GM12878 (cell line): ENCODE measurements at regions not wholly inside any gene's neighbourhood (a gene's known extent, or its start where the extent isn't known, plus 50 kb on each side); places are given as distances from the start of the nearest gene placed in this dataset.

Experiments used
- ATAC-seq: fragments of 200-7000 bp; cut with Tn5 transposase; 3 replicates; pipeline ENCODE4 v1.9.1; 2020; ENCODE audit warnings: mild to moderate bottlenecking, moderate library complexity
- BruUV-seq: library from RNA; stranded (reverse); fragments of 400-500 nt; replicated peaks from 2 replicates; lab custom pipeline; 2021; lab: Mats Ljungman, UMichigan
- CTCF ChIA-PET: fragments of 300-600 bp; sonication (Branson Sonifier 250); formaldehyde crosslinking; extraction: SDS; loops from one replicate; lab custom pipeline; 2021; ENCODE audit warnings: inconsistent platforms; lab: Yijun Ruan, JAX
- POLR2A ChIA-PET: fragments of 350-600 bp; formaldehyde crosslinking; extraction: SDS; loops from one replicate; lab custom pipeline; 2021; ENCODE audit warnings: inconsistent platforms; lab: Charles Lee
- RAD21 ChIA-PET: fragments of 300-600 bp; sonication (Branson Sonifier 250); formaldehyde crosslinking; loops from one replicate; lab custom pipeline; 2023; ENCODE audit warnings: antibody characterized with exemption; ENCODE audit not compliant: unreplicated experiment; lab: Charles Lee
- SMC1A ChIA-PET: fragments of 300-600 bp; sonication (Branson Sonifier 250); formaldehyde crosslinking; loops from one replicate; lab custom pipeline; 2023; ENCODE audit not compliant: unreplicated experiment, uncharacterized antibody; lab: Charles Lee
- DNase-seq: peaks from one replicate; pipeline ENCODE4 v3.0.0-alpha.2; 2011; ENCODE audit warnings: low read depth, low spot score
- FAIRE-seq: peaks from 3 replicates; lab custom pipeline; 2011; peaks lifted over from hg19 to GRCh38; lab: Jason Lieb, UNC
- H2AFZ ChIP-seq: 2 replicates; pipeline ENCODE4 v1.6.0; 2011; ENCODE audit warnings: low read depth, low read length, control low read depth; ENCODE audit not compliant: control insufficient read depth
- H3K27ac ChIP-seq: 2 replicates; pipeline ENCODE4 v1.5.1; 2011; ENCODE audit warnings: control low read depth; ENCODE audit not compliant: control insufficient read depth, insufficient read depth
- H3K27me3 ChIP-seq, 2 experiments: replicated peaks in 1 of 2; 2 replicates each; pipeline versions ENCODE4 v1.6.0 to v1.6.1; 2011; ENCODE audit warnings: low read length in 1 of 2; ENCODE audit not compliant: control insufficient read depth in 2 of 2, insufficient read depth in 2 of 2
- H3K36me3 ChIP-seq, 2 experiments: 2 replicates each; pipeline ENCODE4 v1.5.1; 2011; ENCODE audit warnings: low read length in 1 of 2; ENCODE audit not compliant: control insufficient read depth in 2 of 2, insufficient read depth in 2 of 2
- H3K4me1 ChIP-seq: 2 replicates; pipeline ENCODE4 v1.6.1; 2011; ENCODE audit warnings: mild to moderate bottlenecking, low read length, moderate library complexity, mixed read lengths; ENCODE audit not compliant: control insufficient read depth, insufficient read depth
- H3K4me2 ChIP-seq: 2 replicates; pipeline ENCODE4 v1.6.0; 2011; ENCODE audit warnings: control low read depth; ENCODE audit not compliant: control insufficient read depth, insufficient read depth
- H3K4me3 ChIP-seq: fragments of 200-600 bp; sonication (generic); 2 replicates; pipeline ENCODE4 v1.5.1; 2016
- H3K79me2 ChIP-seq: 2 replicates; pipeline ENCODE4 v1.6.0; 2011; ENCODE audit warnings: low read length; ENCODE audit not compliant: control insufficient read depth, insufficient read depth
- H3K9ac ChIP-seq: 2 replicates; pipeline ENCODE4 v1.8.0; 2011; ENCODE audit warnings: low read length, control low read depth, mixed read lengths; ENCODE audit not compliant: control insufficient read depth, insufficient read depth
- H3K9me3 ChIP-seq: replicated peaks from 3 replicates; pipeline ENCODE4 v1.5.1; 2011; ENCODE audit warnings: mild to moderate bottlenecking, low read length; ENCODE audit not compliant: control insufficient read depth, insufficient read depth
- H4K20me1 ChIP-seq: 2 replicates; pipeline ENCODE4 v1.6.0; 2011; ENCODE audit not compliant: control insufficient read depth, insufficient read depth
- IKZF2 ChIP-seq, 2 experiments: fragments of 450-650 bp; IDR thresholded peaks; 2 replicates each; pipeline ENCODE4 v1.6.1; 2017; ENCODE audit warnings: mild to moderate bottlenecking in 2 of 2, moderate library complexity in 2 of 2
- MEF2B ChIP-seq: fragments of 450-650 bp; IDR thresholded peaks from 2 replicates; pipeline ENCODE4 v1.6.1; 2018; ENCODE audit warnings: mild to moderate bottlenecking, moderate library complexity; ENCODE audit not compliant: partially characterized antibody, poor library complexity, severe bottlenecking
- NR2C2 ChIP-seq: IDR thresholded peaks from 2 replicates; pipeline ENCODE4 v1.6.1; 2011; ENCODE audit warnings: borderline replicate concordance, low read depth; ENCODE audit not compliant: control insufficient read depth, insufficient read length
- POLR2AphosphoS2 ChIP-seq: IDR thresholded peaks from 2 replicates; pipeline ENCODE4 v1.6.1; 2011; ENCODE audit warnings: low read depth, mild to moderate bottlenecking, low read length, improper control_type of control experiment, moderate library complexity
- SREBF1 ChIP-seq: IDR thresholded peaks from 2 replicates; pipeline ENCODE4 v1.6.1; 2012; ENCODE audit warnings: mild to moderate bottlenecking, low read length
- YBX1 ChIP-seq: fragments of 450-650 bp; IDR thresholded peaks from 2 replicates; pipeline ENCODE4 v1.6.1; 2016; ENCODE audit warnings: antibody characterized with exemption
- WGBS: methylation state at CpG from one replicate; pipeline ENCODE4 v1.1.6; 2016; ENCODE audit warnings: low lambda C conversion rate; ENCODE audit not compliant: insufficient replicate concordance, insufficient coverage; ENCODE audit errors: missing lambda C conversion rate; 5-methylcytosine and 5-hydroxymethylcytosine counted together
- in situ Hi-C: fragments of 300-500 bp; cut with MboI; formaldehyde crosslinking; loops from 9 replicates; pipeline ENCODE4 v1.14.3; 2018; ENCODE audit warnings: mixed read lengths
- intact Hi-C: fragments of 100-400 bp; cut with micrococcal nuclease; formaldehyde crosslinking; loops from one replicate; pipeline ENCODE4 v1.14.2; 2022; ENCODE audit not compliant: unreplicated experiment
- TF ChIP-seq, protein P1 (sequence below): IDR thresholded peaks from 2 replicates; pipeline ENCODE4 v1.6.1; 2012; ENCODE audit warnings: improper control_type of control experiment, low read depth, low read length; ENCODE audit not compliant: insufficient replicate concordance
- TF ChIP-seq, protein P2 (sequence below): fragments of 450-650 bp; IDR thresholded peaks from 2 replicates; pipeline ENCODE4 v1.6.1; 2017; ENCODE audit warnings: antibody characterized with exemption, mild to moderate bottlenecking, moderate library complexity
- TF ChIP-seq, protein P3 (sequence below): fragments of 450-650 bp; IDR thresholded peaks from 2 replicates; pipeline ENCODE4 v1.6.1; 2016; ENCODE audit warnings: mild to moderate bottlenecking, moderate library complexity, borderline replicate concordance
- TF ChIP-seq, protein P4 (sequence below): IDR thresholded peaks from 2 replicates; pipeline ENCODE4 v1.6.1; 2011; ENCODE audit warnings: borderline replicate concordance, low read depth, mild to moderate bottlenecking, moderate library complexity, mixed read lengths, low read length; ENCODE audit not compliant: insufficient read depth; ENCODE audit errors: extremely low read length

DNA sequence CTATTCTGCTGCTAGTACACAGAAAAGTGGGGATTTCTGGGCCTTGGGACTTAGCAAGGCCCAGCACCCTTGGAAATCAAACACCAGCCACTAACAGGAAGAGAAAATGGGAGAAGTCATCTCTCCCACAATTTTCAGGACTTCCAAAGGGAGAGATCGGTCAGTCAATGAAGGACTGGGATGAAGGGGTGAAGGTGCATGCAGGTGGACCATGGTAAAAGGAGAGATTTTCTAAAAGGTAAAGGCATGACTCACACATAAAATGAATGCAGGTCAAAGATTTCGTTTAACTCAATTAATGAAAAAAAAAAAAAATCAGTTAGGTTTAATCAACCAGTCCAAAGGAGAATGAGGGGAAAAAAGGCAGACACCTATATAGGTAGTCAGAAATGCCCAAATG, 176.4 kb upstream of the PROK2 start:
- in situ Hi-C loops (no loop called here), intact Hi-C loops (no loop called here)
- no peak overlapping the region for H3K27ac ChIP-seq
- H3K4me2 ChIP-seq: no peak overlapping the region
- no peaks in the 10 kb centered on the region for H3K79me2 ChIP-seq
- FAIRE-seq: no peak
- no peak for DNase-seq
- no peaks in the 10 kb centered on the region for H3K27me3 ChIP-seq
- ATAC-seq: no peak
- H3K9ac ChIP-seq: no peak overlapping the region
- 75% methylated on average over 2 of the region's 2 CpGs for WGBS
- no peaks in the 10 kb centered on the region for H4K20me1 ChIP-seq
- H2AFZ ChIP-seq: no peak overlapping the region
- POLR2A ChIA-PET: no interaction called here
- no peak overlapping the region for H3K4me3 ChIP-seq
- H3K9me3 ChIP-seq: no peaks in the 10 kb centered on the region; the same call in 2 of the 3 replicates
- RAD21 ChIA-PET: no interaction called here
- BruUV-seq: no TSS peak
- CTCF ChIA-PET: no interaction called here
- SMC1A ChIA-PET: interaction anchor here (0.6 to 1.6 kb wide), 3 partner anchors 9 to 680 kb away, joined by 3 to 4 read pairs (median 4); no protein-coding TSS in a partner anchor
- H3K4me1 ChIP-seq: peaks cover 14% of the 10 kb centered on the region
- H3K36me3 ChIP-seq: no peaks in the 10 kb centered on the region
- no peak for TF ChIP-seq IKZF2 (IDR thresholded peaks at IDR 0.05)
- TF ChIP-seq, protein P1, sequence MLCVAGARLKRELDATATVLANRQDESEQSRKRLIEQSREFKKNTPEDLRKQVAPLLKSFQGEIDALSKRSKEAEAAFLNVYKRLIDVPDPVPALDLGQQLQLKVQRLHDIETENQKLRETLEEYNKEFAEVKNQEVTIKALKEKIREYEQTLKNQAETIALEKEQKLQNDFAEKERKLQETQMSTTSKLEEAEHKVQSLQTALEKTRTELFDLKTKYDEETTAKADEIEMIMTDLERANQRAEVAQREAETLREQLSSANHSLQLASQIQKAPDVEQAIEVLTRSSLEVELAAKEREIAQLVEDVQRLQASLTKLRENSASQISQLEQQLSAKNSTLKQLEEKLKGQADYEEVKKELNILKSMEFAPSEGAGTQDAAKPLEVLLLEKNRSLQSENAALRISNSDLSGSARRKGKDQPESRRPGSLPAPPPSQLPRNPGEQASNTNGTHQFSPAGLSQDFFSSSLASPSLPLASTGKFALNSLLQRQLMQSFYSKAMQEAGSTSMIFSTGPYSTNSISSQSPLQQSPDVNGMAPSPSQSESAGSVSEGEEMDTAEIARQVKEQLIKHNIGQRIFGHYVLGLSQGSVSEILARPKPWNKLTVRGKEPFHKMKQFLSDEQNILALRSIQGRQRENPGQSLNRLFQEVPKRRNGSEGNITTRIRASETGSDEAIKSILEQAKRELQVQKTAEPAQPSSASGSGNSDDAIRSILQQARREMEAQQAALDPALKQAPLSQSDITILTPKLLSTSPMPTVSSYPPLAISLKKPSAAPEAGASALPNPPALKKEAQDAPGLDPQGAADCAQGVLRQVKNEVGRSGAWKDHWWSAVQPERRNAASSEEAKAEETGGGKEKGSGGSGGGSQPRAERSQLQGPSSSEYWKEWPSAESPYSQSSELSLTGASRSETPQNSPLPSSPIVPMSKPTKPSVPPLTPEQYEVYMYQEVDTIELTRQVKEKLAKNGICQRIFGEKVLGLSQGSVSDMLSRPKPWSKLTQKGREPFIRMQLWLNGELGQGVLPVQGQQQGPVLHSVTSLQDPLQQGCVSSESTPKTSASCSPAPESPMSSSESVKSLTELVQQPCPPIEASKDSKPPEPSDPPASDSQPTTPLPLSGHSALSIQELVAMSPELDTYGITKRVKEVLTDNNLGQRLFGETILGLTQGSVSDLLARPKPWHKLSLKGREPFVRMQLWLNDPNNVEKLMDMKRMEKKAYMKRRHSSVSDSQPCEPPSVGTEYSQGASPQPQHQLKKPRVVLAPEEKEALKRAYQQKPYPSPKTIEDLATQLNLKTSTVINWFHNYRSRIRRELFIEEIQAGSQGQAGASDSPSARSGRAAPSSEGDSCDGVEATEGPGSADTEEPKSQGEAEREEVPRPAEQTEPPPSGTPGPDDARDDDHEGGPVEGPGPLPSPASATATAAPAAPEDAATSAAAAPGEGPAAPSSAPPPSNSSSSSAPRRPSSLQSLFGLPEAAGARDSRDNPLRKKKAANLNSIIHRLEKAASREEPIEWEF: no peak
- no peak for TF ChIP-seq YBX1
- no peak for TF ChIP-seq NR2C2
- TF ChIP-seq, protein P2, sequence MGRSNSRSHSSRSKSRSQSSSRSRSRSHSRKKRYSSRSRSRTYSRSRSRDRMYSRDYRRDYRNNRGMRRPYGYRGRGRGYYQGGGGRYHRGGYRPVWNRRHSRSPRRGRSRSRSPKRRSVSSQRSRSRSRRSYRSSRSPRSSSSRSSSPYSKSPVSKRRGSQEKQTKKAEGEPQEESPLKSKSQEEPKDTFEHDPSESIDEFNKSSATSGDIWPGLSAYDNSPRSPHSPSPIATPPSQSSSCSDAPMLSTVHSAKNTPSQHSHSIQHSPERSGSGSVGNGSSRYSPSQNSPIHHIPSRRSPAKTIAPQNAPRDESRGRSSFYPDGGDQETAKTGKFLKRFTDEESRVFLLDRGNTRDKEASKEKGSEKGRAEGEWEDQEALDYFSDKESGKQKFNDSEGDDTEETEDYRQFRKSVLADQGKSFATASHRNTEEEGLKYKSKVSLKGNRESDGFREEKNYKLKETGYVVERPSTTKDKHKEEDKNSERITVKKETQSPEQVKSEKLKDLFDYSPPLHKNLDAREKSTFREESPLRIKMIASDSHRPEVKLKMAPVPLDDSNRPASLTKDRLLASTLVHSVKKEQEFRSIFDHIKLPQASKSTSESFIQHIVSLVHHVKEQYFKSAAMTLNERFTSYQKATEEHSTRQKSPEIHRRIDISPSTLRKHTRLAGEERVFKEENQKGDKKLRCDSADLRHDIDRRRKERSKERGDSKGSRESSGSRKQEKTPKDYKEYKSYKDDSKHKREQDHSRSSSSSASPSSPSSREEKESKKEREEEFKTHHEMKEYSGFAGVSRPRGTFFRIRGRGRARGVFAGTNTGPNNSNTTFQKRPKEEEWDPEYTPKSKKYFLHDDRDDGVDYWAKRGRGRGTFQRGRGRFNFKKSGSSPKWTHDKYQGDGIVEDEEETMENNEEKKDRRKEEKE: no peak
- no peak for TF ChIP-seq SREBF1
- TF ChIP-seq, protein P3, sequence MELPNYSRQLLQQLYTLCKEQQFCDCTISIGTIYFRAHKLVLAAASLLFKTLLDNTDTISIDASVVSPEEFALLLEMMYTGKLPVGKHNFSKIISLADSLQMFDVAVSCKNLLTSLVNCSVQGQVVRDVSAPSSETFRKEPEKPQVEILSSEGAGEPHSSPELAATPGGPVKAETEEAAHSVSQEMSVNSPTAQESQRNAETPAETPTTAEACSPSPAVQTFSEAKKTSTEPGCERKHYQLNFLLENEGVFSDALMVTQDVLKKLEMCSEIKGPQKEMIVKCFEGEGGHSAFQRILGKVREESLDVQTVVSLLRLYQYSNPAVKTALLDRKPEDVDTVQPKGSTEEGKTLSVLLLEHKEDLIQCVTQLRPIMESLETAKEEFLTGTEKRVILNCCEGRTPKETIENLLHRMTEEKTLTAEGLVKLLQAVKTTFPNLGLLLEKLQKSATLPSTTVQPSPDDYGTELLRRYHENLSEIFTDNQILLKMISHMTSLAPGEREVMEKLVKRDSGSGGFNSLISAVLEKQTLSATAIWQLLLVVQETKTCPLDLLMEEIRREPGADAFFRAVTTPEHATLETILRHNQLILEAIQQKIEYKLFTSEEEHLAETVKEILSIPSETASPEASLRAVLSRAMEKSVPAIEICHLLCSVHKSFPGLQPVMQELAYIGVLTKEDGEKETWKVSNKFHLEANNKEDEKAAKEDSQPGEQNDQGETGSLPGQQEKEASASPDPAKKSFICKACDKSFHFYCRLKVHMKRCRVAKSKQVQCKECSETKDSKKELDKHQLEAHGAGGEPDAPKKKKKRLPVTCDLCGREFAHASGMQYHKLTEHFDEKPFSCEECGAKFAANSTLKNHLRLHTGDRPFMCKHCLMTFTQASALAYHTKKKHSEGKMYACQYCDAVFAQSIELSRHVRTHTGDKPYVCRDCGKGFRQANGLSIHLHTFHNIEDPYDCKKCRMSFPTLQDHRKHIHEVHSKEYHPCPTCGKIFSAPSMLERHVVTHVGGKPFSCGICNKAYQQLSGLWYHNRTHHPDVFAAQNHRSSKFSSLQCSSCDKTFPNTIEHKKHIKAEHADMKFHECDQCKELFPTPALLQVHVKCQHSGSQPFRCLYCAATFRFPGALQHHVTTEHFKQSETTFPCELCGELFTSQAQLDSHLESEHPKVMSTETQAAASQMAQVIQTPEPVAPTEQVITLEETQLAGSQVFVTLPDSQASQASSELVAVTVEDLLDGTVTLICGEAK: no peak
- TF ChIP-seq POLR2AphosphoS2: no peak
- TF ChIP-seq, protein P4, sequence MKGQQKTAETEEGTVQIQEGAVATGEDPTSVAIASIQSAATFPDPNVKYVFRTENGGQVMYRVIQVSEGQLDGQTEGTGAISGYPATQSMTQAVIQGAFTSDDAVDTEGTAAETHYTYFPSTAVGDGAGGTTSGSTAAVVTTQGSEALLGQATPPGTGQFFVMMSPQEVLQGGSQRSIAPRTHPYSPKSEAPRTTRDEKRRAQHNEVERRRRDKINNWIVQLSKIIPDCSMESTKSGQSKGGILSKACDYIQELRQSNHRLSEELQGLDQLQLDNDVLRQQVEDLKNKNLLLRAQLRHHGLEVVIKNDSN: no peak
- TF ChIP-seq MEF2B: no peak
